DMS79 (cell line): ENCODE measurements at regions not wholly inside any gene's neighbourhood (a gene's known extent, or its start where the extent isn't known, plus 50 kb on each side); places are given as distances from the start of the nearest gene placed in this dataset.

Experiments used
- DNase-seq: peaks from one replicate; lab custom pipeline; 2025; lab: John Stamatoyannopoulos, UW

DNA sequence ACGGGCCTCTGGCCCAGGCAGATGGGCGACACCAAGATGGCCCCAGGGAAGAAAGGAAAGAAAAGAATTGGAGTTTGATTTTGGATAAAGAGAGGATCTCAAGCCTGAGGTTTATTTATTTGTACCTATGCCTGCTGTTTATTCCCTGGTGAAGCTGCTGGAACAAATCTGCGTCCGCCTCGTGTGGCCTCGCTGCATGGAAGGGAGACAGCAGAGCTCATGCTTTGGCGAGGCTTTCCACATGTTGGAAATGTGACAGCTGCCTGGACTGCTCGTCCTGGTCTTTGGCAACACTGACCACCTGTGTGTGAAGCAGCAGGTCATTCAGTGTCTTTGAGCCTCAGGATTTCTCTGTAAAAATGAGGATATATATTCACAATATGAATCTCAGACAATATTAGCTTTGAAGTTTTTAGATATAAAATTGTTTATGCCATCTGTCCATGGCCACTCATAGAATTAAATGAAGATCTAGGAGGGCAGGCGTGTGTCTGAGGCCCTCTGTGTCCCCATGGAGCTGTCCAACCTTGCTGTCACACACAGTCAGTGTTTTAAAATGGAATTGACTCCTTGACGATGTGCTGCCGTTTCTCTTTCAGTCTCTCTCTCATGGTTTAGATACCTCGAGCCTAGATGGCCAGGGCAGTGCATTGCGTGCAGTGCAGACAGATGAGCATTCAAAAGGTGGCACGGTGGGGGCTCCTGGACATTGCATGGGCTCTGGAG, 94.3 kb downstream of the SOCS6 start:
- no peak for DNase-seq

DNA sequence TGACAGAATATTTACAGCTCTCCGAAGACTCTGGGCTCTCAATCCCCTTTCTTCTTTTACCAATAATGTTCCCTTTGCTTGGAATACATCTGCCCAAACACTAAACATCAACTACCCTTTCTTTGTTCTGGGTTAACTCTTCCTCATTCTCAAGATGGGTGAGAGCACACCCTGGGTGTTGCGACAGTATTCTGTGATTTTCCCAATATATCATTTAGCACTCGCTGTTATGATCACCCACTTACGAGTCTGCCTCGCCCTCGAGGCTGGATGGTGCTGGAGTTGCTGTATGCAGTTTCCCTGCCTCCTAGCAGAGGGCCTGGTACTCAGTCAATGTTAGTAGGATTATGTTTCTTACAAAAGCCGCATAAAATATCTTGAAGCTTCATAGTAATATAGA, 93.2 kb downstream of the SOCS6 start:
- no peak for DNase-seq

DNA sequence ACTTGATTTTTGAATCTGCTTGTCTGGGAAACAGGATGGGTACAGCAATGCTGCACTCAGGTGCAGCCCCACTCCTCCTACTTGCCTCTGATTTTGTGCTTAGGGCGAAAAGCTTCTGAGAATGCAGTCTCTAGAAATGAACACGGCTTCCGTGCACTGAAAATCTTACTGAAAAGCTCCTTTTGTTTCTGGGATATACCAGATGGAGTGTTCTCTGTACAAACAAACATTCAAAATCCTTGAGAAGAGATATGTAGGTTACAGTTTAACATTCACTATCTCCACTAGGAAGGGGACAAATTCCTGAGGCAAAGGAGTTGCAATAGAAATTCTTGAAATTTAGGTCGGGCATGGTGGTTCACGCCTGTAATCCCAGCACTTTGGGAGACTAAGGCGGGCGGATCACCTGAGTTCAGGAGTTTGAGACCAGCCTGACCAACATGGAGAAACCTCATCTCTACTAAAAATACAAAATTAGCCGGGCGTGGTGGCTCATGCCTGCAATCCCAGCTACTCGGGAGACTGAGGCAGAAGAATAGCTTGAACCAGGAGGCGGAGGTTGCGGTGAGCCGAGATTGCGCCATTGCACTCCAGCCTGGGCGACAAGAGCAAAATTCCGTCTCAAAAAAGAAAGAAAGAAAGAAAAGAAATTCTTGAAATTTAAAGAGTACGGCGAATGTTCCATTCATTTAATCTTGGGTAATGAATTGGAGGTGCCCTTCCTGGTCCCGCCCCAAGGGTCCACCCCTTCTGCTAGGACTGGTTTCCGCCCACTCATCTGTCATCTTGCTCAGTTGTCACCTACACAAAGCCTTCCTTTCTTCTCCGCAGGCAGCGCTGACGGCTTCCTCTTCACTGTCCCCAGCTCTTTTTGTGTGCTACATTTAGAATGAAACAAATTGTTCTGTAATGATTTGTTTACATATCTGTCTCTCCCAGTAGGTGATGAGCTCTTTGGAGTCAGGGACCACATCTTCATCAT, 92.4 kb downstream of the SOCS6 start:
- DNase-seq: no peak
